ENCODE measurements at regions not wholly inside any gene's neighbourhood (a gene's known extent, or its start where the extent isn't known, plus 50 kb on each side); places are given as distances from the start of the nearest gene placed in this dataset.

DNA sequence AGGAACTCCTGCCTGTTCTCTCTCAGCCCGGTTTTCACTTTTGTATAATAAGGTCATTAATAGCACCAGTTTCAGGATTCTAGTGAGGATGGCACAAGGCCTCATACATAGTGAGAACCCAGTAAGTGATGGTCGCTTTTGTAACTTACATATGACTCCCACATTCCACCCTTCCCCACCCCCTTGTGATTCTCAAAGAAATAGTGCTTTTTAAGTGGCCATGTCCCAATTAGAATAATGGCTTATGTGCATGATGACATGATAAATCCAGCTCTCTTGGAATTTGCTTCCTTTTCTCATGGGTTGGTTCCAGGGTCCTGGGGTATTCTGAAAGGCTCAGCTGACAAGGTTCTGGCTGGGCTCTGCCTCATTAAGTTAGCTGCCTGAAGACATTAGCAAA is 189.9 kb downstream of the URB2 start:
- TF ChIP-seq, protein P1, sequence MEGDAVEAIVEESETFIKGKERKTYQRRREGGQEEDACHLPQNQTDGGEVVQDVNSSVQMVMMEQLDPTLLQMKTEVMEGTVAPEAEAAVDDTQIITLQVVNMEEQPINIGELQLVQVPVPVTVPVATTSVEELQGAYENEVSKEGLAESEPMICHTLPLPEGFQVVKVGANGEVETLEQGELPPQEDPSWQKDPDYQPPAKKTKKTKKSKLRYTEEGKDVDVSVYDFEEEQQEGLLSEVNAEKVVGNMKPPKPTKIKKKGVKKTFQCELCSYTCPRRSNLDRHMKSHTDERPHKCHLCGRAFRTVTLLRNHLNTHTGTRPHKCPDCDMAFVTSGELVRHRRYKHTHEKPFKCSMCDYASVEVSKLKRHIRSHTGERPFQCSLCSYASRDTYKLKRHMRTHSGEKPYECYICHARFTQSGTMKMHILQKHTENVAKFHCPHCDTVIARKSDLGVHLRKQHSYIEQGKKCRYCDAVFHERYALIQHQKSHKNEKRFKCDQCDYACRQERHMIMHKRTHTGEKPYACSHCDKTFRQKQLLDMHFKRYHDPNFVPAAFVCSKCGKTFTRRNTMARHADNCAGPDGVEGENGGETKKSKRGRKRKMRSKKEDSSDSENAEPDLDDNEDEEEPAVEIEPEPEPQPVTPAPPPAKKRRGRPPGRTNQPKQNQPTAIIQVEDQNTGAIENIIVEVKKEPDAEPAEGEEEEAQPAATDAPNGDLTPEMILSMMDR (IDR thresholded peaks at IDR 0.05; ENCODE audit: insufficient read depth, low read length) = no peak
- TF ChIP-seq POLR2AphosphoS5 (IDR thresholded peaks at IDR 0.05; ENCODE audit: low read depth) = no peak
- TF ChIP-seq, protein P2, sequence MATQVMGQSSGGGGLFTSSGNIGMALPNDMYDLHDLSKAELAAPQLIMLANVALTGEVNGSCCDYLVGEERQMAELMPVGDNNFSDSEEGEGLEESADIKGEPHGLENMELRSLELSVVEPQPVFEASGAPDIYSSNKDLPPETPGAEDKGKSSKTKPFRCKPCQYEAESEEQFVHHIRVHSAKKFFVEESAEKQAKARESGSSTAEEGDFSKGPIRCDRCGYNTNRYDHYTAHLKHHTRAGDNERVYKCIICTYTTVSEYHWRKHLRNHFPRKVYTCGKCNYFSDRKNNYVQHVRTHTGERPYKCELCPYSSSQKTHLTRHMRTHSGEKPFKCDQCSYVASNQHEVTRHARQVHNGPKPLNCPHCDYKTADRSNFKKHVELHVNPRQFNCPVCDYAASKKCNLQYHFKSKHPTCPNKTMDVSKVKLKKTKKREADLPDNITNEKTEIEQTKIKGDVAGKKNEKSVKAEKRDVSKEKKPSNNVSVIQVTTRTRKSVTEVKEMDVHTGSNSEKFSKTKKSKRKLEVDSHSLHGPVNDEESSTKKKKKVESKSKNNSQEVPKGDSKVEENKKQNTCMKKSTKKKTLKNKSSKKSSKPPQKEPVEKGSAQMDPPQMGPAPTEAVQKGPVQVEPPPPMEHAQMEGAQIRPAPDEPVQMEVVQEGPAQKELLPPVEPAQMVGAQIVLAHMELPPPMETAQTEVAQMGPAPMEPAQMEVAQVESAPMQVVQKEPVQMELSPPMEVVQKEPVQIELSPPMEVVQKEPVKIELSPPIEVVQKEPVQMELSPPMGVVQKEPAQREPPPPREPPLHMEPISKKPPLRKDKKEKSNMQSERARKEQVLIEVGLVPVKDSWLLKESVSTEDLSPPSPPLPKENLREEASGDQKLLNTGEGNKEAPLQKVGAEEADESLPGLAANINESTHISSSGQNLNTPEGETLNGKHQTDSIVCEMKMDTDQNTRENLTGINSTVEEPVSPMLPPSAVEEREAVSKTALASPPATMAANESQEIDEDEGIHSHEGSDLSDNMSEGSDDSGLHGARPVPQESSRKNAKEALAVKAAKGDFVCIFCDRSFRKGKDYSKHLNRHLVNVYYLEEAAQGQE (IDR thresholded peaks at IDR 0.05; ENCODE audit: insufficient replicate concordance, low read depth) = no peak

Data from HL-60 (cell line).